Heart left ventricle (tissue), 16 donors: ENCODE measurements at regions not wholly inside any gene's neighbourhood (a gene's known extent, or its start where the extent isn't known, plus 50 kb on each side); places are given as distances from the start of the nearest gene placed in this dataset.

Experiments
- ATAC-seq, 4 donors: fragments of 200-7000 bp; cut with Tn5 transposase; one replicate each; pipeline ENCODE4 v1.9.1; 2020 to 2022; ENCODE audit warnings: moderate library complexity in 4 of 4, mild to moderate bottlenecking in 3 of 4, moderate number of reproducible peaks in 1 of 4
- DNase-seq, 5 donors: peaks; one replicate each; pipeline ENCODE4 v3.0.0-alpha.2; 2020
- H3K27ac ChIP-seq, 12 donors: fragments of 200-600 bp; sonication (generic) in 4 of 12; one replicate each; pipeline versions ENCODE4 v1.5.0 to v1.8.0; 2016 to 2022; ENCODE audit warnings: mild to moderate bottlenecking in 2 of 12
- H3K27me3 ChIP-seq, 9 donors: fragments of 200-600 bp; sonication (generic) in 2 of 9; one replicate each; pipeline versions ENCODE4 v1.5.1 to v1.8.0; 2016 to 2022; ENCODE audit warnings: mild to moderate bottlenecking in 3 of 9
- H3K36me3 ChIP-seq, 9 donors: fragments of 200-600 bp; sonication (generic) in 2 of 9; one replicate each; pipeline versions ENCODE4 v1.5.0 to v1.8.0; 2018 to 2022; ENCODE audit warnings: mild to moderate bottlenecking in 2 of 9
- H3K4me1 ChIP-seq, 12 donors: fragments of 200-600 bp; sonication (generic) in 4 of 12; one replicate each; pipeline versions ENCODE4 v1.5.0 to v1.8.0; 2016 to 2022; ENCODE audit warnings: mild to moderate bottlenecking in 3 of 12
- H3K4me3 ChIP-seq, 12 donors: fragments of 200-600 bp; sonication (generic) in 4 of 12; one replicate each; pipeline versions ENCODE4 v1.5.0 to v1.8.0; 2017 to 2022; ENCODE audit warnings: mild to moderate bottlenecking in 9 of 12, moderate library complexity in 4 of 12
- H3K9me3 ChIP-seq, 12 donors: fragments of 200-600 bp; sonication (generic) in 4 of 12; one replicate each; pipeline versions ENCODE4 v1.5.0 to v1.8.0; 2016 to 2022; ENCODE audit warnings: mild to moderate bottlenecking in 1 of 12
- POLR2A ChIP-seq, 2 donors: fragments of 450-650 bp; IDR thresholded peaks; one replicate each; pipeline ENCODE4 v1.6.1; 2017; ENCODE audit warnings: antibody characterized with exemption in 2 of 2, mild to moderate bottlenecking in 2 of 2, moderate library complexity in 2 of 2
- WGBS, 4 donors: extraction: QIAGEN DNeasy Blood & Tissue Kit in 2 of 4; methylation state at CpG; one replicate each; pipeline versions ENCODE4 v1.1.5 to v1.1.7; 2013 to 2018; 5-methylcytosine and 5-hydroxymethylcytosine counted together
- intact Hi-C, 10 donors: fragments of 100-400 bp; cut with DNase I; formaldehyde crosslinking; loops; one replicate each; pipeline versions ENCODE4 v1.11.1 to v1.14.2; 2022
- TF ChIP-seq, protein P1 (sequence below), 12 donors: fragments of 200-600 bp; sonication (generic) in 4 of 12; IDR thresholded peaks; one replicate each; pipeline versions ENCODE4 v1.5.0 to v1.8.0; 2018 to 2022; ENCODE audit warnings: antibody characterized with exemption in 12 of 12, mild to moderate bottlenecking in 5 of 12
- donor health status: ischemic (EF 13 %, LVEDD 7.1; RV severe dilation, severe dysfunction).
- donor health status: healthy with polysubstance abuse.
- donor health status: DM: no; HTN: yes; CAD: no.
- donor health status: DM: no; HTN: no; CAD: no.
- donor health status: ischemic (EF 25% LVEDD 6.9; RV normal size, moderate dysfunction).
- donor health status: ischemic (EF 25% LVEDD 5.7; RV mildly dilated, moderate dysfunction).
- donor health status: healthy.
- donor health status: DM: yes; HTN: yes; CAD: no.
- donor health status: ischemic (EF 35%, LVEDD 5.7; RV mildly dilated, moderate dysfunction).
- donor health status: nonischemic (EF 11% LVEDD 7.7; RV severe dilation, severe dysfunction).
- donor health status: DM: yes; HTN: yes; CAD: no.
- donor health status: PGD.
- donor health status: ischemic (EF 29% LVEDD 5.4; RV normal size, mild dysfunction).
- donor health status: nonischemic (EF 23%, LVEDD 6.1; RV moderate dilation, normal function).

DNA sequence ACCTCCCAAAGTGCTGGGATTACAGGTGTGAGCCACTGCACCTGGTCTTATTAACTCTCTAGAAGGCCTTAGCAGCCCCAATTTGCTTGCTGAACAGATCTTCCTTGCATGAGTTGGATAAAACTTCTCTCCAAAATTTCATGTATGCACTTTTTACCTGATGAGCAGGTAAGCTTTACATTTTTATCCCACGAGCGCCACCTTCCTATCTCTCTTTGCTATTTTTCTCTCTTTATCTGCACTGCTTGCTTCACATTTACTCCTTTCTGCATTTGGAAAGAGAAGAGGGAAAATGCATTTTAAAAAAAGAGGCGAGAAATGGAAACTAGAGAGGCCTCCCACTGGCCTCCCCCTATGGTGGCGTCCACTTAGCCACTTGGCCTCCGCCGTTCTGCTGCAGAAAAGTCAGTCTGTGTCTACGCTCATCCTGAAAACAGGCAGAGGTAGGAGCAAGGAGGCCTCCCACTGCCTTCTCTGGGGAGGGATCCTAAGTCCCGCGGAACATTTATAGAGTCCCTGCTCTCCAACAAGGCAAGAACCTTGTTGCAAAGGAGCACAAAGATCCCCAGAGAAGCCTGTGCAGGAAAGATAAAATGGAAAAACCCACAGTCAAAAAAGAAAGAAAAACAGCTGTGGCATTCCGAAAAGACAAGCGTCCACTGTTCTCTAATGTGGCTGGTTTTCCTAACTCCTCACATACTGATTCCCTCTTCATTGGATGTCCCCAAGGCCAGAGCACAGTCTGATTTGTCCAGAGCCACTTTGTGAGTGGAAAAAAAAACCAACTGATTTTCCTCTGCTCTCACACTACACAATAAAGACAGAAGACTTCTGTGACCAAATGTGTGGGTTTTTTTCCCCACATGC is 62.2 kb upstream of the INCENP start:
- 67 to 75% (median 70%) methylated on average over 11 of the region's 11 CpGs for WGBS, 4 donors
- peak in 3 of 4 donors; percentile 29 to 50 (median 38) for ATAC-seq

DNA sequence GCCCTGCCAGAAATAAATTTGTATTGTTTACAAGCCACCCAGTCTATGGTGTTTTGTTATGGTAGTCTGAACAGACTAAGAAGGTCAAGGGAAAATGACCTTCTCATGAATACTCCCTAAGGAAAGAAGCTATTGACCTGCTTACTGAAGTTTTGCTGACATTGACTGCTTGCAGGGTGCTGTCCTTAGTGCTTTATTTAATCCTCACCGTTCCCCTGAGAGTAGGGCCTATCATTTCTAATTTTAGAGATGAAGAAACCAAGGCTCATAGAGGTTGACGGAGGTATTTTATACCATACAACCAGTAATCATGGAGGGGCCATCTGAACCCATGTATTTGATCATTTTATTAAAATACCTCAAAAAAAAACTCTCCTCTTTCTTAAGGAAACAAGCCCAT is 66.7 kb upstream of the INCENP start:
- TF ChIP-seq, protein P1, sequence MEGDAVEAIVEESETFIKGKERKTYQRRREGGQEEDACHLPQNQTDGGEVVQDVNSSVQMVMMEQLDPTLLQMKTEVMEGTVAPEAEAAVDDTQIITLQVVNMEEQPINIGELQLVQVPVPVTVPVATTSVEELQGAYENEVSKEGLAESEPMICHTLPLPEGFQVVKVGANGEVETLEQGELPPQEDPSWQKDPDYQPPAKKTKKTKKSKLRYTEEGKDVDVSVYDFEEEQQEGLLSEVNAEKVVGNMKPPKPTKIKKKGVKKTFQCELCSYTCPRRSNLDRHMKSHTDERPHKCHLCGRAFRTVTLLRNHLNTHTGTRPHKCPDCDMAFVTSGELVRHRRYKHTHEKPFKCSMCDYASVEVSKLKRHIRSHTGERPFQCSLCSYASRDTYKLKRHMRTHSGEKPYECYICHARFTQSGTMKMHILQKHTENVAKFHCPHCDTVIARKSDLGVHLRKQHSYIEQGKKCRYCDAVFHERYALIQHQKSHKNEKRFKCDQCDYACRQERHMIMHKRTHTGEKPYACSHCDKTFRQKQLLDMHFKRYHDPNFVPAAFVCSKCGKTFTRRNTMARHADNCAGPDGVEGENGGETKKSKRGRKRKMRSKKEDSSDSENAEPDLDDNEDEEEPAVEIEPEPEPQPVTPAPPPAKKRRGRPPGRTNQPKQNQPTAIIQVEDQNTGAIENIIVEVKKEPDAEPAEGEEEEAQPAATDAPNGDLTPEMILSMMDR (IDR thresholded peaks at IDR 0.05): no peak
- TF ChIP-seq POLR2A (IDR thresholded peaks at IDR 0.05): no peak
- peaks cover 0 to 16% (median 3%) of the 10 kb centered on the region in 12 donors for H3K4me1 ChIP-seq
- H3K9me3 ChIP-seq: no peaks in the 10 kb centered on the region
- DNase-seq: no peak
- peak; percentile 58 to 80 (median 68) for ATAC-seq
- H3K36me3 ChIP-seq: no peaks in the 10 kb centered on the region
- H3K27me3 ChIP-seq: no peaks in the 10 kb centered on the region
- H3K4me3 ChIP-seq: no peak overlapping the region
- 42 to 51% (median 45%) methylated on average over 2 of the region's 2 CpGs for WGBS, 4 donors
- peak overlapping the region in 3 of 12 donors; percentile 30 to 43 (median 40) for H3K27ac ChIP-seq
- intact Hi-C loops: loop anchor here in 2 of 10 donors (10.0 kb wide), 2 partner anchors 92 to 102 kb away; partner anchors contain the start of genes BEST1 (in 1 of the 2) and FTH1 (in 1 of the 2)

More for the DNA sequence above, 62.2 kb upstream of the INCENP start:
- intact Hi-C loops: no loop called here
- DNase-seq: no peak
- Histone ChIP-seq H3K27me3 (no peaks in the 10 kb centered on the region), H3K4me3 (peak overlapping the region in 1 of 12 donors; percentile 14), H3K4me1 (peaks cover 0 to 11% (median 3%) of the 10 kb centered on the region in 12 donors), H3K27ac (peak overlapping the region in 5 of 12 donors; percentile 18 to 49 (median 43)), H3K9me3 (no peaks in the 10 kb centered on the region), H3K36me3 (no peaks in the 10 kb centered on the region)
- TF ChIP-seq, protein P1 (IDR thresholded peaks at IDR 0.05): peak in 2 of 12 donors; percentile 8 to 13
- no peak for TF ChIP-seq POLR2A (IDR thresholded peaks at IDR 0.05)

DNA sequence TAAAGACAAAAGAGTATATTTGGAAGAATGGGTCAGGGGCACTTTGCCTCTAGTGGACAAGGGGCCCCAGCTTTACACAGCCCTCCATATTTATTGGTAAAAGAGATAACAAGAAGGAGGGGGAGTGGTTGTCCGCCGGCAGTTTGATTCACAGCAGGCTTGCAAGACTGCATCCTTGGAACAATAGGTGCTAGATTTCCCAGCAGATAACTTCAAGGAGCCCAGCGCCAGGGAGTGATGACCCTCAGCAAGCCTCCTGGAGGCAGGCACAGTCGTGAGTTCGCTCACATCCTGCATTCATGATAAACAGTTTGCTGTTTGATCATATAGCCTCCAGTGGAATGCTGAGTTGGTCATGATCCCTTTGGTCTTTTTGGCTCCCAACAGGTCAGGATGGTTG is 67.8 kb upstream of the INCENP start:
- no peaks in the 10 kb centered on the region for H3K9me3 ChIP-seq
- TF ChIP-seq, protein P1 (IDR thresholded peaks at IDR 0.05): no peak
- no peak for TF ChIP-seq POLR2A (IDR thresholded peaks at IDR 0.05)
- WGBS, 4 donors: 49 to 81% (median 62%) methylated on average over 5 of the region's 5 CpGs
- no peaks in the 10 kb centered on the region for H3K36me3 ChIP-seq
- H3K27me3 ChIP-seq: no peaks in the 10 kb centered on the region
- DNase-seq (no peak), ATAC-seq (no peak)
- no peak overlapping the region for H3K27ac ChIP-seq
- H3K4me3 ChIP-seq: no peak overlapping the region
- H3K4me1 ChIP-seq: peaks cover 0 to 10% (median 3%) of the 10 kb centered on the region in 12 donors
- intact Hi-C loops: loop anchor here in 2 of 10 donors (10.0 kb wide), 2 partner anchors 91 to 101 kb away; partner anchors contain the start of genes BEST1 (in 1 of the 2) and FTH1 (in 1 of the 2)

DNA sequence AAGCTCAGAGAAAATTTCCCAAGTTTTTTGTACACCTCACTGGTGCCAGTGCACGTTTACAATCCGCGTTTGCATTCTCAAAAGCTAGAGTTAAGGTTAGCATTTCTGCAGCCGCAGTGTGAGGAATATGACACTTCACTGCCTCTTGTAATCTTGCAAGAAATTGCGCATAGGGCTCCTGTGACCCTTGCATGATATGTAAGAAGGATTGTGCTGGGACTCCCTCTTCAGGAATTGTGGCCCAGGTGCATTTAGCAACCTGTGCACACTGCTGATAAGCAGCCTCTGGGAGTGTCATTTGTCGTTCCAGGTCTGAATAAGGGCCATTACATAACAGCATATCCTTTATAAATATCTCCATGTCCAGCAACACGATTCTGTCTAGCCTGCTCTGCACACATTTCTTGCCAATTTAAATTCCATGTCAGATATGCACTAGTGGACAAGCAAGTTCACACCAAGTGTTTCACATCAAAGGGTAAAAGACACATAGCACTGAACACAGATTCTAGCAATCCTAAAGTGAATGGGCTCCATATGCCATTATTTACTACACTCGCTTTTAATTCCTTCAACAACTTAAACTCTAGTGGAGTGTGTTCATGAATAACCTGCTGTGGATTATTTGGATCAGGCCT is 69.2 kb upstream of the INCENP start:
- DNase-seq (no peak), ATAC-seq (no peak)
- no peak overlapping the region for H3K27ac ChIP-seq
- H3K9me3 ChIP-seq: no peaks in the 10 kb centered on the region
- intact Hi-C loops: loop anchor here in 3 of 10 donors (5.0 to 10.0 kb wide), 3 partner anchors 77 to 100 kb away; partner anchors contain the start of genes BEST1 (in 1 of the 3) and FTH1 (in 1 of the 3)
- peaks cover 0 to 10% (median 3%) of the 10 kb centered on the region in 12 donors for H3K4me1 ChIP-seq
- H3K36me3 ChIP-seq: no peaks in the 10 kb centered on the region
- H3K4me3 ChIP-seq: no peak overlapping the region
- TF ChIP-seq, protein P1 (IDR thresholded peaks at IDR 0.05): peak; percentile 9 to 38 (median 26)
- TF ChIP-seq POLR2A (IDR thresholded peaks at IDR 0.05): no peak
- no peaks in the 10 kb centered on the region for H3K27me3 ChIP-seq
- WGBS, 4 donors: 56 to 70% (median 61%) methylated on average over 8 of the region's 8 CpGs
